NCI-H128 (cell line): ENCODE measurements at regions not wholly inside any gene's neighbourhood (a gene's known extent, or its start where the extent isn't known, plus 50 kb on each side); places are given as distances from the start of the nearest gene placed in this dataset.

Experiments
- DNase-seq: peaks from one replicate; lab custom pipeline; 2025; ENCODE audit not compliant: unreplicated experiment; lab: John Stamatoyannopoulos, UW

- DNase-seq: no peak
Measured at GRCh38 chr5:173826086-173826427, 62.1 kb upstream of the CPEB4 start.

GRCh38 chr5:173826428-173827350 is 61.5 kb upstream of the CPEB4 start:
- no peak for DNase-seq

- DNase-seq: no peak
Measured at GRCh38 chr5:173828952-173829351, 59.2 kb upstream of the CPEB4 start.

GRCh38 chr5:173829826-173830225 is 58.3 kb upstream of the CPEB4 start:
- no peak for DNase-seq

- DNase-seq: no peak
Measured at GRCh38 chr5:173830421-173830820, 57.7 kb upstream of the CPEB4 start.

GRCh38 chr5:173831196-173831914 is 56.8 kb upstream of the CPEB4 start:
- no peak for DNase-seq

- no peak for DNase-seq
Measured at GRCh38 chr5:173832386-173832785, 55.8 kb upstream of the CPEB4 start.

- no peak for DNase-seq
Measured at GRCh38 chr5:173833196-173833985, 54.8 kb upstream of the CPEB4 start.

- DNase-seq: no peak
Measured at GRCh38 chr5:173834071-173834771, 53.9 kb upstream of the CPEB4 start.

GRCh38 chr5:173835131-173835530 is 53.0 kb upstream of the CPEB4 start:
- no peak for DNase-seq

- DNase-seq: no peak
Measured at GRCh38 chr5:173835661-173836060, 52.5 kb upstream of the CPEB4 start.

- no peak for DNase-seq
Measured at GRCh38 chr5:173837654-173838053, 50.5 kb upstream of the CPEB4 start.
